ENCODE measurements at regions not wholly inside any gene's neighbourhood (a gene's known extent, or its start where the extent isn't known, plus 50 kb on each side); places are given as distances from the start of the nearest gene placed in this dataset.

- no peak for TF ChIP-seq SP1 (IDR thresholded peaks at IDR 0.05)
- TF ChIP-seq, protein P1, sequence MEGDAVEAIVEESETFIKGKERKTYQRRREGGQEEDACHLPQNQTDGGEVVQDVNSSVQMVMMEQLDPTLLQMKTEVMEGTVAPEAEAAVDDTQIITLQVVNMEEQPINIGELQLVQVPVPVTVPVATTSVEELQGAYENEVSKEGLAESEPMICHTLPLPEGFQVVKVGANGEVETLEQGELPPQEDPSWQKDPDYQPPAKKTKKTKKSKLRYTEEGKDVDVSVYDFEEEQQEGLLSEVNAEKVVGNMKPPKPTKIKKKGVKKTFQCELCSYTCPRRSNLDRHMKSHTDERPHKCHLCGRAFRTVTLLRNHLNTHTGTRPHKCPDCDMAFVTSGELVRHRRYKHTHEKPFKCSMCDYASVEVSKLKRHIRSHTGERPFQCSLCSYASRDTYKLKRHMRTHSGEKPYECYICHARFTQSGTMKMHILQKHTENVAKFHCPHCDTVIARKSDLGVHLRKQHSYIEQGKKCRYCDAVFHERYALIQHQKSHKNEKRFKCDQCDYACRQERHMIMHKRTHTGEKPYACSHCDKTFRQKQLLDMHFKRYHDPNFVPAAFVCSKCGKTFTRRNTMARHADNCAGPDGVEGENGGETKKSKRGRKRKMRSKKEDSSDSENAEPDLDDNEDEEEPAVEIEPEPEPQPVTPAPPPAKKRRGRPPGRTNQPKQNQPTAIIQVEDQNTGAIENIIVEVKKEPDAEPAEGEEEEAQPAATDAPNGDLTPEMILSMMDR (IDR thresholded peaks at IDR 0.05; ENCODE audit: low read depth, low read length, missing input control): no peak
- TF ChIP-seq TAF1 (conservative IDR thresholded peaks at IDR 0.05): no peak
- no peak for TF ChIP-seq EGR1 (IDR thresholded peaks at IDR 0.05; ENCODE audit: low read depth in 2 of 2)
- no peak for TF ChIP-seq NR2F2 (IDR thresholded peaks at IDR 0.05)
- TF ChIP-seq, protein P2, sequence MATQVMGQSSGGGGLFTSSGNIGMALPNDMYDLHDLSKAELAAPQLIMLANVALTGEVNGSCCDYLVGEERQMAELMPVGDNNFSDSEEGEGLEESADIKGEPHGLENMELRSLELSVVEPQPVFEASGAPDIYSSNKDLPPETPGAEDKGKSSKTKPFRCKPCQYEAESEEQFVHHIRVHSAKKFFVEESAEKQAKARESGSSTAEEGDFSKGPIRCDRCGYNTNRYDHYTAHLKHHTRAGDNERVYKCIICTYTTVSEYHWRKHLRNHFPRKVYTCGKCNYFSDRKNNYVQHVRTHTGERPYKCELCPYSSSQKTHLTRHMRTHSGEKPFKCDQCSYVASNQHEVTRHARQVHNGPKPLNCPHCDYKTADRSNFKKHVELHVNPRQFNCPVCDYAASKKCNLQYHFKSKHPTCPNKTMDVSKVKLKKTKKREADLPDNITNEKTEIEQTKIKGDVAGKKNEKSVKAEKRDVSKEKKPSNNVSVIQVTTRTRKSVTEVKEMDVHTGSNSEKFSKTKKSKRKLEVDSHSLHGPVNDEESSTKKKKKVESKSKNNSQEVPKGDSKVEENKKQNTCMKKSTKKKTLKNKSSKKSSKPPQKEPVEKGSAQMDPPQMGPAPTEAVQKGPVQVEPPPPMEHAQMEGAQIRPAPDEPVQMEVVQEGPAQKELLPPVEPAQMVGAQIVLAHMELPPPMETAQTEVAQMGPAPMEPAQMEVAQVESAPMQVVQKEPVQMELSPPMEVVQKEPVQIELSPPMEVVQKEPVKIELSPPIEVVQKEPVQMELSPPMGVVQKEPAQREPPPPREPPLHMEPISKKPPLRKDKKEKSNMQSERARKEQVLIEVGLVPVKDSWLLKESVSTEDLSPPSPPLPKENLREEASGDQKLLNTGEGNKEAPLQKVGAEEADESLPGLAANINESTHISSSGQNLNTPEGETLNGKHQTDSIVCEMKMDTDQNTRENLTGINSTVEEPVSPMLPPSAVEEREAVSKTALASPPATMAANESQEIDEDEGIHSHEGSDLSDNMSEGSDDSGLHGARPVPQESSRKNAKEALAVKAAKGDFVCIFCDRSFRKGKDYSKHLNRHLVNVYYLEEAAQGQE (IDR thresholded peaks at IDR 0.05): no peak
- TF ChIP-seq FOXA1 (IDR thresholded peaks at IDR 0.05): no peak
- no peak for TF ChIP-seq JUND (IDR thresholded peaks at IDR 0.05)
- TF ChIP-seq RXRA (IDR thresholded peaks at IDR 0.05): no peak
Observed at GRCh38 chr9:17009071-17009470, 125.8 kb upstream of the CNTLN start.
